GM12874 (cell line): ENCODE measurements at regions not wholly inside any gene's neighbourhood (a gene's known extent, or its start where the extent isn't known, plus 50 kb on each side); places are given as distances from the start of the nearest gene placed in this dataset.

Experiments used
- CTCF ChIP-seq: IDR thresholded peaks from 2 replicates; pipeline ENCODE4 v1.5.1; 2011; ENCODE audit warnings: low read depth, mild to moderate bottlenecking, control low read depth, low read length, moderate library complexity; ENCODE audit not compliant: insufficient read depth

GRCh38 chr6:140586426-140587061 is 1212.1 kb upstream of the CITED2 start:
- TF ChIP-seq CTCF, result no peak

GRCh38 chr6:140581601-140582000 is 1207.2 kb upstream of the CITED2 start:
- TF ChIP-seq CTCF, result no peak

DNA sequence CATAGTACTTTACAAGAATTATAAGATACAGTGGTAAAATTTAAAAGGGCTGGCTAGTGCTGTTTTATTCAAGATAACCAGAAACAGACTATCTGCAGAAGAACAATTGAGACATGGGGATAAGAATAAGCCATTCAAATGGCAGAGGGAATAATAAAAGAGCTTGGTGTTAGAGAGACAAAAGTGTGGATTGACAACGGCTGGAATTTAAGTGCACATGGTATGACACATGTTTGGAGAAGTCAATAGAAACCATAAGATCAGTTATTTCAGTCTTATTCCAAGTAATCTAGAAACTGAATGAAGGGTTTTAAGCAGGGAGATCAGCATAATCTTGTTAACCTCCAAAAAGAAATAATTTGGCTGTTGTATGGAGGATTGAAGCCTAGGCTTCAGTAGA is 1205.5 kb upstream of the CITED2 start:
- no peak for TF ChIP-seq CTCF

DNA sequence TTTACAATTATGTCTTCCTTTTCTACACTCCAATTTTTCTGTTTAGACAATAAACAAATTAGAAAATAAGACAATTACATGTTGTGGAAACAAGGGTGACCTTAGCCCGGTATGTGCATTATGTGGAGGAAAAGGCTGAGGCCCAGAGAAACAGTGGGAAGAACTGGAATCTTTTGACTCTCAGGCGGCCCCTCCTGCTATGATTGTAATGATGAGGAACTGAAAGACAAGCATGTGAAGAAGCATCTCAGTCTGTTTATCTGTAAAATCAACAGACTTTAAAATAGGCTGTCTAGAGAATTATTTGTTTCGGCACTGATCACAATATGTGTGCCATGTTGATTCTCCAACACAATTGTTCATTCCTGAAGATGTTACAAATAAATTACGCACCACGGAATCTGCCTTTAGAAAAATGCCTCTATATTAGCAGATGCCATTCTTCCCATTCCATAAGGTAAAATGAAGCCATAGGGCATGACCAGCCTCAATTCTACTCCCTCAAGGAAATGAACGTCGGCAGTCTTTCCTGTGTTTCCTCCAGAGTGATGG is 1201.6 kb upstream of the CITED2 start:
- TF ChIP-seq CTCF, result no peak

DNA sequence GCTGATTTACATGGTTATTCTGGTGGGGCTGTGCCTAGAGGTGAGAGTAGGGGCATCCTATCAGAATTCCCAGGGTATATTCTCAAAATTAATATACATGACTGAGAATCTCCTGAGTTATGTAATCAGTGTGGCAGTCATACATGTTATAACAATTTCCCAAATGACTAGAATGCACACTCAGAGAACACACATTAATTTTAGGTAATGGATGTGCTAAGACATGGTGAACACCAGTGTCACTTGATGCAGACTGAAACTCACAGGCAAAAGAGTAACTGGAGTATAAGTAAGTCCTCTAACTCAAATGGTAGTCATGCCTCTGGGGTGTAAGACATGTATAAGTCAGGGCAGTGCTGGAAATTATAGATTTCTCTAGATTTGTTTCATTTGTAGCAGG is 1198.4 kb upstream of the CITED2 start:
- TF ChIP-seq CTCF, result no peak

GRCh38 chr6:140572129-140572528 is 1197.7 kb upstream of the CITED2 start:
- no peak for TF ChIP-seq CTCF

DNA sequence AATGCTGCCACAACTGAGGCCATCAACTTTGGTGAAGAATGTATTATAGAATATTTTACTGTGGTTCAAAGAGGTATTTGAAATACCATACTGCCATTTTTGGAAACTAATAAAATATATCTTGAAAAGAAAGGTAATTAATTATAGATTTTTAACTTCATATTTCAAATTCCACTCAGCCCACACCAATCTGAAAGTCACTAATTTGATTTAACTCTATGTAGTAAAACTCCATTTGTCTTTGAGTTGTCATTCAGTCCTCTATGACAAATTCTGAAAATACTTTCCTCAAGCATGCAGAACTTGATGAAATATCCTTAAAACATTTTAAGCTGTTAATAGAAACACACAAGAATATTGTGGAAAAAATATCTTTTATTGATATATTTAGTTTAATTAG is 1196.7 kb upstream of the CITED2 start:
- TF ChIP-seq CTCF, result no peak
